ENCODE measurements at regions not wholly inside any gene's neighbourhood (a gene's known extent, or its start where the extent isn't known, plus 50 kb on each side); places are given as distances from the start of the nearest gene placed in this dataset.

GRCh38 chr14:45434221-45434620 is 181.2 kb upstream of the MIS18BP1 start:
- FAIRE-seq (no peak), DNase-seq (ENCODE audit: extremely low read depth in 1 of 4, low spot score in 3 of 4) (no peak), ATAC-seq (no peak)
- Histone ChIP-seq H3K9me1 (ENCODE audit: control insufficient read depth, insufficient read depth, low read length) (no peaks in the 10 kb centered on the region), H2AFZ (ENCODE audit: low read depth, low read length) (no peak overlapping the region), H4K20me1 (replicated peaks; ENCODE audit: control insufficient read depth, insufficient read depth, low read length) (no peaks in the 10 kb centered on the region), H3K27ac (ENCODE audit: extremely low read depth, low read depth, low read length) (no peak overlapping the region), H3K4me1 (replicated peaks in 1 of 2; ENCODE audit: control insufficient read depth in 2 of 2, insufficient read depth in 2 of 2, low read length in 2 of 2) (no peaks in the 10 kb centered on the region), H3K9ac (ENCODE audit: insufficient read depth in 1 of 2, low read depth in 2 of 2, low read length in 2 of 2) (no peak overlapping the region), H3K27me3 (ENCODE audit: control insufficient read depth in 2 of 2, insufficient read depth in 2 of 2, low read length in 2 of 2) (no peaks in the 10 kb centered on the region), H3K9me3 (replicated peaks; ENCODE audit: control insufficient read depth, insufficient read depth, low read depth, low read length) (no peaks in the 10 kb centered on the region), H3K36me3 (ENCODE audit: control insufficient read depth, insufficient read depth, low read length) (no peaks in the 10 kb centered on the region), H3K4me2 (ENCODE audit: insufficient read depth, low read length) (no peak overlapping the region), H3K4me3 (no peak overlapping the region), H3K79me2 (ENCODE audit: control insufficient read depth, insufficient read depth, low read length) (no peaks in the 10 kb centered on the region)
- in situ Hi-C loops (cut with MboI), result no loop called here
- 0% methylated on average over 1 of the region's 1 CpG for WGBS (ENCODE audit: insufficient coverage, low coverage, missing lambda C conversion rate)
- CTCF ChIA-PET (ENCODE audit: low intra/inter-chr PET ratio), result no interaction called here
- POLR2A ChIA-PET, result no interaction called here
- intact Hi-C loops (cut with micrococcal nuclease), result no loop called here
- BruUV-seq (replicated peaks), result no TSS peak
- TF ChIP-seq SMARCA5 (IDR thresholded peaks at IDR 0.05) (no peak), ZNF778 (CRISPR knock-in tag; IDR thresholded peaks at IDR 0.05) (no peak), PREB (CRISPR knock-in tag; IDR thresholded peaks at IDR 0.05) (no peak), CTBP1 (IDR thresholded peaks at IDR 0.05; ENCODE audit: borderline replicate concordance) (no peak), SLC30A9 (CRISPR knock-in tag; IDR thresholded peaks at IDR 0.05) (no peak), HNRNPL (IDR thresholded peaks at IDR 0.05; ENCODE audit: low read depth, low read length) (no peak), GTF3C2 (IDR thresholded peaks at IDR 0.05; ENCODE audit: borderline replicate concordance, extremely low read depth, insufficient read length) (no peak), TFAM (CRISPR knock-in tag; conservative IDR thresholded peaks at IDR 0.05) (no peak), ZNF134 (CRISPR knock-in tag; conservative IDR thresholded peaks at IDR 0.05) (no peak), ZNF57 (CRISPR knock-in tag; IDR thresholded peaks at IDR 0.05) (no peak), IFI16 (CRISPR knock-in tag; IDR thresholded peaks at IDR 0.05) (no peak), RFX7 (CRISPR knock-in tag; IDR thresholded peaks at IDR 0.05) (no peak), SAFB2 (IDR thresholded peaks at IDR 0.05; ENCODE audit: borderline replicate concordance, low read depth, low read length, severe bottlenecking) (no peak), POU5F1 (IDR thresholded peaks at IDR 0.05; ENCODE audit: borderline replicate concordance, low read depth, low read length, partially characterized antibody) (no peak), ZFP91 (CRISPR knock-in tag; IDR thresholded peaks at IDR 0.05) (no peak), NCOR1 (IDR thresholded peaks at IDR 0.05) (no peak), HMG20B (CRISPR knock-in tag; IDR thresholded peaks at IDR 0.05) (no peak), EWSR1 (IDR thresholded peaks at IDR 0.05; ENCODE audit: borderline replicate concordance, low read depth, partially characterized antibody) (no peak), BRD4 (IDR thresholded peaks at IDR 0.05) (no peak), RBM17 (IDR thresholded peaks at IDR 0.05; ENCODE audit: borderline replicate concordance, low read depth, low read length) (no peak)
